Raji (cell line): ENCODE measurements at regions not wholly inside any gene's neighbourhood (a gene's known extent, or its start where the extent isn't known, plus 50 kb on each side); places are given as distances from the start of the nearest gene placed in this dataset.

ENCODE experiments used
- POLR2A ChIP-seq: IDR thresholded peaks from 2 replicates; pipeline ENCODE4 v1.6.1; 2011; ENCODE audit warnings: low read depth, low read length, control low read depth; ENCODE audit not compliant: insufficient read depth

GRCh38 chr2:121021685-121022084 is 263.3 kb downstream of the TFCP2L1 start:
- no peak for TF ChIP-seq POLR2A

- no peak for TF ChIP-seq POLR2A
These were observed 256.4 kb downstream of the TFCP2L1 start for GRCh38 chr2:121028577-121028976.

GRCh38 chr2:121030523-121030922 is 254.5 kb downstream of the TFCP2L1 start:
- no peak for TF ChIP-seq POLR2A

- TF ChIP-seq POLR2A = no peak
These were observed 253.2 kb downstream of the TFCP2L1 start for GRCh38 chr2:121031568-121032340.

- no peak for TF ChIP-seq POLR2A
These were observed 251.5 kb downstream of the TFCP2L1 start for GRCh38 chr2:121033461-121033996.

GRCh38 chr2:121034551-121034950 is 250.5 kb downstream of the TFCP2L1 start:
- TF ChIP-seq POLR2A = no peak

- no peak for TF ChIP-seq POLR2A
These were observed 248.7 kb downstream of the TFCP2L1 start for GRCh38 chr2:121036226-121036692.

- TF ChIP-seq POLR2A = no peak
These were observed 247.5 kb downstream of the TFCP2L1 start for GRCh38 chr2:121037480-121037879.

- no peak for TF ChIP-seq POLR2A
These were observed 247.0 kb downstream of the TFCP2L1 start for GRCh38 chr2:121038031-121038430.

GRCh38 chr2:121038431-121038830 is 246.6 kb downstream of the TFCP2L1 start:
- no peak for TF ChIP-seq POLR2A

- TF ChIP-seq POLR2A = no peak
These were observed 245.9 kb downstream of the TFCP2L1 start for GRCh38 chr2:121038891-121039616.

GRCh38 chr2:121039679-121040078 is 245.3 kb downstream of the TFCP2L1 start:
- no peak for TF ChIP-seq POLR2A

GRCh38 chr2:121041516-121041915 is 243.5 kb downstream of the TFCP2L1 start:
- TF ChIP-seq POLR2A = no peak

- TF ChIP-seq POLR2A = no peak
These were observed 241.8 kb downstream of the TFCP2L1 start for GRCh38 chr2:121043061-121043826.

- no peak for TF ChIP-seq POLR2A
These were observed 241.2 kb downstream of the TFCP2L1 start for GRCh38 chr2:121043827-121044222.

GRCh38 chr2:121044412-121044811 is 240.6 kb downstream of the TFCP2L1 start:
- TF ChIP-seq POLR2A = no peak

GRCh38 chr2:121045245-121045644 is 239.8 kb downstream of the TFCP2L1 start:
- TF ChIP-seq POLR2A = no peak
